DND-41 (cell line): ENCODE measurements at regions not wholly inside any gene's neighbourhood (a gene's known extent, or its start where the extent isn't known, plus 50 kb on each side); places are given as distances from the start of the nearest gene placed in this dataset.

ENCODE experiments used
- CTCF ChIP-seq: IDR thresholded peaks from 2 replicates; pipeline ENCODE4 v1.5.1; 2012; ENCODE audit warnings: borderline replicate concordance, low read length, moderate library complexity, mild to moderate bottlenecking; ENCODE audit not compliant: poor library complexity, severe bottlenecking; ENCODE audit errors: extremely low read depth
- EZH2 ChIP-seq: IDR thresholded peaks from 3 replicates; pipeline ENCODE4 v1.6.1; 2012; ENCODE audit warnings: borderline replicate concordance, low read depth, mild to moderate bottlenecking, moderate library complexity, low read length, inconsistent platforms; ENCODE audit not compliant: severe bottlenecking

GRCh38 chr12:23474438-23474976 is 475.0 kb downstream of the SOX5 start:
- TF ChIP-seq CTCF (no peak), EZH2 (no peak)
